LNCaP clone FGC (cell line): ENCODE measurements at regions not wholly inside any gene's neighbourhood (a gene's known extent, or its start where the extent isn't known, plus 50 kb on each side); places are given as distances from the start of the nearest gene placed in this dataset.

Experiments
- DNase-seq: peaks from one replicate; pipeline ENCODE4 v3.0.0-alpha.2; 2011; ENCODE audit warnings: low read depth
- H3K4me3 ChIP-seq: 2 replicates; pipeline ENCODE4 v1.5.1; 2011; ENCODE audit warnings: mild to moderate bottlenecking, low read depth, low read length, control low read depth
- TF ChIP-seq, protein P1 (sequence below): IDR thresholded peaks from 2 replicates; pipeline ENCODE4 v1.5.1; 2012; ENCODE audit warnings: mild to moderate bottlenecking; ENCODE audit not compliant: control insufficient read depth, insufficient read depth; ENCODE audit errors: extremely low read depth

DNA sequence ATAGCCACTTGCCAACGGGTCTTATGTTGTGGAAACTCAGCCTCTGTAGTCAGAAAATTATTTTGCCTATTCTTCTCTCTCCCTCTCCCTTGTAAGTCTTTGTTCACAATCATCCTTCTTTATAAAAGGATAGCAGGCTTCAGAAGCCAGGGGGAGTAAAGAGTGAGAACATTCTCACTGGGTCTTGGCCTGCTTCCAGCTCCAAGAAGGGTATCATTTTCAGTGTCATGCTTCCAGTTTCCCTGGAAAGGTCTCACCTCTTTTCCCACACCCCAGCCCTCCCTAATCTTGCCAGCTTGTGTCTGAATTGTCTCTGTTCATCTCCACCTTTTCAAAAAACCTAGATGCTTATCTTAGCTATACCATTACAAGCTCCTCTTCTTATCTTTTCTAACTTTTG is 346.2 kb upstream of the LRRC7 start:
- no peak for DNase-seq

DNA sequence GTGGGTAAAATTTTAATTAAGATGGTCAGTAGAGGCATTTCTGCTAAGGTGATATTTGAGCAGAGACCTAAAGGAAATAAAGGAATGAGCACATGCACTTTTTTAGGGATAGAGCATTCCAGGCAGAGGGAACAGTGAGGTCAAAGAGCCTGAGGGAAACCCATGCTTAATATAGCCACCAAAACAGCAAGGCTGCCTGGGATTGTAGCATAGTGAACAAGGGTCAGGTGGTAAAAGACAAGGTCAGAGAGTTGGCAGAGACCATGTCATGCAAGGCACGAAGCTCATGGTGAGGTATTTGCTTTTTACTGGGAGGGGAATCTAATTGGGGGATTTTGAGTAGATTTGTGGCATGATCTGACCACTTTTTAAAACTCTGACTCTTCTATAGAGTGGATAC is 344.6 kb upstream of the LRRC7 start:
- H3K4me3 ChIP-seq: no peak overlapping the region
- DNase-seq: no peak
- TF ChIP-seq, protein P1, sequence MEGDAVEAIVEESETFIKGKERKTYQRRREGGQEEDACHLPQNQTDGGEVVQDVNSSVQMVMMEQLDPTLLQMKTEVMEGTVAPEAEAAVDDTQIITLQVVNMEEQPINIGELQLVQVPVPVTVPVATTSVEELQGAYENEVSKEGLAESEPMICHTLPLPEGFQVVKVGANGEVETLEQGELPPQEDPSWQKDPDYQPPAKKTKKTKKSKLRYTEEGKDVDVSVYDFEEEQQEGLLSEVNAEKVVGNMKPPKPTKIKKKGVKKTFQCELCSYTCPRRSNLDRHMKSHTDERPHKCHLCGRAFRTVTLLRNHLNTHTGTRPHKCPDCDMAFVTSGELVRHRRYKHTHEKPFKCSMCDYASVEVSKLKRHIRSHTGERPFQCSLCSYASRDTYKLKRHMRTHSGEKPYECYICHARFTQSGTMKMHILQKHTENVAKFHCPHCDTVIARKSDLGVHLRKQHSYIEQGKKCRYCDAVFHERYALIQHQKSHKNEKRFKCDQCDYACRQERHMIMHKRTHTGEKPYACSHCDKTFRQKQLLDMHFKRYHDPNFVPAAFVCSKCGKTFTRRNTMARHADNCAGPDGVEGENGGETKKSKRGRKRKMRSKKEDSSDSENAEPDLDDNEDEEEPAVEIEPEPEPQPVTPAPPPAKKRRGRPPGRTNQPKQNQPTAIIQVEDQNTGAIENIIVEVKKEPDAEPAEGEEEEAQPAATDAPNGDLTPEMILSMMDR: no peak

More for the DNA sequence above, 346.2 kb upstream of the LRRC7 start:
- TF ChIP-seq, protein P1: no peak
- no peak overlapping the region for H3K4me3 ChIP-seq

DNA sequence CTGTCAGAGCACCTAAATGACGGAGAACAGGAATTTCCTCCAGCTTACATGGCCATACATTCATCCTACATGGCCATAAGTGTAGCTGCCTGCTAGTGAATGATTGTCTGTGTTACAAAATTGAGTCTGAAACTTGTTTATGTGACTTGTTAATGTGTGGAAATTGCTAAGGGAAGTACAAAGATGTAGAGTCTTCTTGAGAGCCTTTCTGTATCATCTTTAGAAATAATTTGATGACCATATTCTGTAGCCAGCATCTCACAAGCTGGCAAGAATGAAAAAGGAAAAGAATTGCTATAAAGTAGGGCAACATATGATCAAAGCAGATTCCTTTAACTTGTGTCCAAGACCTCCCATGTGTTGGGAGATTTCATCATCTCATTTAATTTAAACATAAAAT is 339.2 kb upstream of the LRRC7 start:
- H3K4me3 ChIP-seq: no peak overlapping the region
- DNase-seq: no peak
- TF ChIP-seq, protein P1: no peak

DNA sequence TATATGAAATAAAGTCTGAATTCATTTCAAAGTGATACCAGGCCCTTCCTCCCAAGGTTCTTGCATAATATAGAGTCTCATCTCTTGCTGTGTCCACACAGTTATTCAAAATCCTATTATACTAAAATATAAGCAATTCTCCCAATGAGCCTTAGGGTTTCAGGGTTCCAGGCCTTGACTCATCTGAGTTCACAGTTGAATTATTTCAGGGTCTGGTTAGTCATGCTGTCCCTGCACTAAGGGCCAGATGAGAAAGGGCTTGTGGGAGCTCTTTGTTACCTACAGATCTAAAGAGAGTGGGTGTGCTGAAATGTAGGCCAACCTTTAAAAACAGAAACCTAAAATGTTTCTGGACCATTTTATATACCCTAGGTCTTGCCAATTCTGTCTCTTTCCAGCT is 337.5 kb upstream of the LRRC7 start:
- no peak overlapping the region for H3K4me3 ChIP-seq
- TF ChIP-seq, protein P1: no peak
- no peak for DNase-seq

DNA sequence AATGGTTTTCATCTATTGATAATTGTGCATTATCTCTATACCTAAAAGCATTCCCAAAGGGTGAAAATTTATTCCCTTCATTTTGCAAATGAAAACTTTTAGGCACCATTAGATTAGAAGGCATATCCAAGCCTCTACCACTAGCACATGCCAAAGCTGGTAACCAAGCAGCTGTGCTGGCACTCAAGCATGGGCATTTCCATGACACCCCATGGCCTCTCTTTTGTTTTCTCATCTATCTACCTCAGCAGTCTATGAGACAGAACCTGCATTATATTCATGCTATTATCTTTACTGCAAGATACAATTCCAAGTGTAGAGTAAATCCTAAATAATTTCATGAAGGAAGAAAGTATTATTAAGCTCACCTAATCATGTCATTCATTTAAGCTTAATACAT is 334.3 kb upstream of the LRRC7 start:
- H3K4me3 ChIP-seq: no peak overlapping the region
- DNase-seq: no peak
- TF ChIP-seq, protein P1: no peak

DNA sequence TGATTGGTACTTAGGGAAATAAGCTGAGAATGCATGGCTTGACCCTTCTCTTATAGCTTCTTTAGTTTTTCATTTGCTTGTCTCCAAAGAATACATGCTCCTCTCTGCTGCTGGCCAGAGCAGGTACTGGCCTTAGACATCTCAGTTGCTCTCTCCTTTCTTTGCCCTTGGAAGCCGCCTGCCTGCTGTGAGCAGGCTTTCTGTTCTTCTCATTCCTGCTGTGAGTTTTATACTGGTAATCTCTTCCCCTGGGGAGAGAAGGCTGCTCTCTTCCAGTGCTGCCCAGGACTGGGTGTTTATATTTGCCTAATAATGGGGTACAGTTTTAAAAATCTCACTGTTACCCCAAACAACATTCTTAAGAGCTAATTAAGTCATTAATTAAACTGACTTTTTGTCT is 323.5 kb upstream of the LRRC7 start:
- TF ChIP-seq, protein P1: no peak
- no peak overlapping the region for H3K4me3 ChIP-seq
- no peak for DNase-seq

DNA sequence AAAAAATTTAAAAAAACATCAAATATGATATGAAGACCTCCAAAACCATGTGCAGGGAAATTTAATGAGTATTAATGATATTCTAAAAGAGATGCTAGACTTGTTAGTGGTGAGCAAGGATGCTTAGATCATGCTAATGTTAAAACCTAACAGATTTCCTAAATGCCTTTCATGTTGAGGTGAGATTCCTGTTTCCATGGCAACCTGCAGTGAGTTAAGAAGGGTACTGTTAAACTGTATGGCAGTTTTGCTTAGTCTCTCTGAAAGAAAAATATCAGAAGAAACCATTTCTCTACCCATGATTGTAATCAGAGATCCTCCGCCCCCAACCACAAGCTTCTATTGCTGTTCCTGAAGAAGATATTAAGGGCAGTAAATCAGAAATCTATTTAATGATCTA is 321.6 kb upstream of the LRRC7 start:
- H3K4me3 ChIP-seq: no peak overlapping the region
- DNase-seq: no peak
- TF ChIP-seq, protein P1: no peak
